ENCODE measurements at regions not wholly inside any gene's neighbourhood (a gene's known extent, or its start where the extent isn't known, plus 50 kb on each side); places are given as distances from the start of the nearest gene placed in this dataset.

DNA sequence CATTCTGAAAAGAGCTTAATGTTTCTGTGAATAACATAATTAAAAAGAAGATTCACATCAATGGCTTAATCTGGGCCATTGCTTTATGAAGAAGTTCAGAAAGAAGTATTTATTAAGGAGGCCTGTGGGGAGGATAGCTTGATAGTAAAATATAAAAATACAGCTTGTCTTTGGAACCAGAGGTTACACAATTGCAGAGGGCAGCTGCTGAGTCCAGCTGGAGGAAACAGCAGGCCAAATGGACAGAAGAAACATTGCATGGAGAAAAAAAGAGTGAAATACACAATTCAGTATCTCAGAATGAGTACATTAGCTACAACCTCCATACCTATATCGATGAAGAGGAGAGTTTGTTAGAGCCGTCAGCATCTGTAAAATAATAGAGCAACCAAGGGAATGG, 148.0 kb upstream of the NPY2R start:
- ATAC-seq (no peak), FAIRE-seq (no peak), DNase-seq (ENCODE audit: extremely low read depth in 1 of 4, low spot score in 3 of 4) (no peak)
- Histone ChIP-seq H3K79me2 (ENCODE audit: control insufficient read depth, insufficient read depth, low read length) (no peaks in the 10 kb centered on the region), H3K27ac (ENCODE audit: extremely low read depth, low read depth, low read length) (no peak overlapping the region), H3K36me3 (ENCODE audit: control insufficient read depth, insufficient read depth, low read length) (no peaks in the 10 kb centered on the region), H3K9ac (ENCODE audit: insufficient read depth in 1 of 2, low read depth in 2 of 2, low read length in 2 of 2) (no peak overlapping the region), H4K20me1 (replicated peaks; ENCODE audit: control insufficient read depth, insufficient read depth, low read length) (no peaks in the 10 kb centered on the region), H3K9me1 (ENCODE audit: control insufficient read depth, insufficient read depth, low read length) (no peaks in the 10 kb centered on the region), H3K9me3 (replicated peaks; ENCODE audit: control insufficient read depth, insufficient read depth, low read depth, low read length) (no peaks in the 10 kb centered on the region), H2AFZ (ENCODE audit: low read depth, low read length) (no peak overlapping the region), H3K4me2 (ENCODE audit: insufficient read depth, low read length) (no peak overlapping the region), H3K4me3 (no peak overlapping the region), H3K27me3 (ENCODE audit: control insufficient read depth in 2 of 2, insufficient read depth in 2 of 2, low read length in 2 of 2) (no peaks in the 10 kb centered on the region), H3K4me1 (replicated peaks in 1 of 2; ENCODE audit: control insufficient read depth in 2 of 2, insufficient read depth in 2 of 2, low read length in 2 of 2) (no peaks in the 10 kb centered on the region)
- CTCF ChIA-PET (ENCODE audit: low intra/inter-chr PET ratio), result no interaction called here
- TF ChIP-seq CEBPB (tag; IDR thresholded peaks at IDR 0.05) (no peak), RBM17 (IDR thresholded peaks at IDR 0.05; ENCODE audit: borderline replicate concordance, low read depth, low read length) (no peak), ZNF217 (CRISPR knock-in tag; IDR thresholded peaks at IDR 0.05) (no peak), SP1 (CRISPR knock-in tag; IDR thresholded peaks at IDR 0.05) (no peak), ZNF324 (CRISPR knock-in tag; IDR thresholded peaks at IDR 0.05) (no peak), CBX8 (IDR thresholded peaks at IDR 0.05; ENCODE audit: borderline replicate concordance, extremely low read depth, low read depth, low read length, poor library complexity, severe bottlenecking) (no peak), SMARCA4 (IDR thresholded peaks at IDR 0.05) (no peak), NR4A1 (CRISPR knock-in tag; IDR thresholded peaks at IDR 0.05) (no peak), NR4A1 (tag; IDR thresholded peaks at IDR 0.05) (no peak), ZNF445 (CRISPR knock-in tag; IDR thresholded peaks at IDR 0.05; ENCODE audit: low read depth) (no peak), CBX5 (IDR thresholded peaks at IDR 0.05; ENCODE audit: borderline replicate concordance, low read depth) (no peak), STAT5B (CRISPR knock-in tag; IDR thresholded peaks at IDR 0.05) (no peak), PYGO2 (tag; IDR thresholded peaks at IDR 0.05) (no peak), PTBP1 (IDR thresholded peaks at IDR 0.05; ENCODE audit: low read depth, low read length) (no peak)
- TF ChIP-seq, protein P1, sequence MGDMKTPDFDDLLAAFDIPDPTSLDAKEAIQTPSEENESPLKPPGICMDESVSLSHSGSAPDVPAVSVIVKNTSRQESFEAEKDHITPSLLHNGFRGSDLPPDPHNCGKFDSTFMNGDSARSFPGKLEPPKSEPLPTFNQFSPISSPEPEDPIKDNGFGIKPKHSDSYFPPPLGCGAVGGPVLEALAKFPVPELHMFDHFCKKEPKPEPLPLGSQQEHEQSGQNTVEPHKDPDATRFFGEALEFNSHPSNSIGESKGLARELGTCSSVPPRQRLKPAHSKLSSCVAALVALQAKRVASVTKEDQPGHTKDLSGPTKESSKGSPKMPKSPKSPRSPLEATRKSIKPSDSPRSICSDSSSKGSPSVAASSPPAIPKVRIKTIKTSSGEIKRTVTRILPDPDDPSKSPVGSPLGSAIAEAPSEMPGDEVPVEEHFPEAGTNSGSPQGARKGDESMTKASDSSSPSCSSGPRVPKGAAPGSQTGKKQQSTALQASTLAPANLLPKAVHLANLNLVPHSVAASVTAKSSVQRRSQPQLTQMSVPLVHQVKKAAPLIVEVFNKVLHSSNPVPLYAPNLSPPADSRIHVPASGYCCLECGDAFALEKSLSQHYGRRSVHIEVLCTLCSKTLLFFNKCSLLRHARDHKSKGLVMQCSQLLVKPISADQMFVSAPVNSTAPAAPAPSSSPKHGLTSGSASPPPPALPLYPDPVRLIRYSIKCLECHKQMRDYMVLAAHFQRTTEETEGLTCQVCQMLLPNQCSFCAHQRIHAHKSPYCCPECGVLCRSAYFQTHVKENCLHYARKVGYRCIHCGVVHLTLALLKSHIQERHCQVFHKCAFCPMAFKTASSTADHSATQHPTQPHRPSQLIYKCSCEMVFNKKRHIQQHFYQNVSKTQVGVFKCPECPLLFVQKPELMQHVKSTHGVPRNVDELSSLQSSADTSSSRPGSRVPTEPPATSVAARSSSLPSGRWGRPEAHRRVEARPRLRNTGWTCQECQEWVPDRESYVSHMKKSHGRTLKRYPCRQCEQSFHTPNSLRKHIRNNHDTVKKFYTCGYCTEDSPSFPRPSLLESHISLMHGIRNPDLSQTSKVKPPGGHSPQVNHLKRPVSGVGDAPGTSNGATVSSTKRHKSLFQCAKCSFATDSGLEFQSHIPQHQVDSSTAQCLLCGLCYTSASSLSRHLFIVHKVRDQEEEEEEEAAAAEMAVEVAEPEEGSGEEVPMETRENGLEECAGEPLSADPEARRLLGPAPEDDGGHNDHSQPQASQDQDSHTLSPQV (IDR thresholded peaks at IDR 0.05), result no peak
- TF ChIP-seq, protein P2, sequence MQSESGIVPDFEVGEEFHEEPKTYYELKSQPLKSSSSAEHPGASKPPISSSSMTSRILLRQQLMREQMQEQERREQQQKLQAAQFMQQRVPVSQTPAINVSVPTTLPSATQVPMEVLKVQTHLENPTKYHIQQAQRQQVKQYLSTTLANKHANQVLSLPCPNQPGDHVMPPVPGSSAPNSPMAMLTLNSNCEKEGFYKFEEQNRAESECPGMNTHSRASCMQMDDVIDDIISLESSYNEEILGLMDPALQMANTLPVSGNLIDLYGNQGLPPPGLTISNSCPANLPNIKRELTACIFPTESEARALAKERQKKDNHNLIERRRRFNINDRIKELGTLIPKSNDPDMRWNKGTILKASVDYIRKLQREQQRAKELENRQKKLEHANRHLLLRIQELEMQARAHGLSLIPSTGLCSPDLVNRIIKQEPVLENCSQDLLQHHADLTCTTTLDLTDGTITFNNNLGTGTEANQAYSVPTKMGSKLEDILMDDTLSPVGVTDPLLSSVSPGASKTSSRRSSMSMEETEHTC (IDR thresholded peaks at IDR 0.05), result no peak
- TF ChIP-seq, protein P3, sequence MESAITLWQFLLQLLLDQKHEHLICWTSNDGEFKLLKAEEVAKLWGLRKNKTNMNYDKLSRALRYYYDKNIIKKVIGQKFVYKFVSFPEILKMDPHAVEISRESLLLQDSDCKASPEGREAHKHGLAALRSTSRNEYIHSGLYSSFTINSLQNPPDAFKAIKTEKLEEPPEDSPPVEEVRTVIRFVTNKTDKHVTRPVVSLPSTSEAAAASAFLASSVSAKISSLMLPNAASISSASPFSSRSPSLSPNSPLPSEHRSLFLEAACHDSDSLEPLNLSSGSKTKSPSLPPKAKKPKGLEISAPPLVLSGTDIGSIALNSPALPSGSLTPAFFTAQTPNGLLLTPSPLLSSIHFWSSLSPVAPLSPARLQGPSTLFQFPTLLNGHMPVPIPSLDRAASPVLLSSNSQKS (CRISPR knock-in tag; IDR thresholded peaks at IDR 0.05), result no peak
- intact Hi-C loops (cut with micrococcal nuclease) (no loop called here), in situ Hi-C loops (cut with MboI) (no loop called here)
- 0% methylated on average over 2 of the region's 2 CpGs for WGBS (ENCODE audit: insufficient coverage, low coverage, missing lambda C conversion rate)
- POLR2A ChIA-PET, result no interaction called here
- BruUV-seq (replicated peaks), result no TSS peak

Data from K562 (cell line).